Caco-2 (cell line): ENCODE measurements at regions not wholly inside any gene's neighbourhood (a gene's known extent, or its start where the extent isn't known, plus 50 kb on each side); places are given as distances from the start of the nearest gene placed in this dataset.

Experiments used
- BruUV-seq: library from RNA; stranded (reverse); fragments of 400-500 nt; replicated peaks from 2 replicates; lab custom pipeline; 2021; lab: Mats Ljungman, UMichigan
- CTCF ChIA-PET: fragments of 300-600 bp; sonication (Branson Sonifier 250); formaldehyde crosslinking; loops from one replicate; lab custom pipeline; 2022; ENCODE audit warnings: antibody characterized with exemption; lab: Charles Lee
- POLR2A ChIA-PET: fragments of 300-600 bp; sonication (Branson Sonifier 250); formaldehyde crosslinking; loops from one replicate; lab custom pipeline; 2022; ENCODE audit warnings: antibody characterized with exemption; lab: Charles Lee
- DNase-seq, 2 experiments: peaks; one replicate each; pipeline versions ENCODE4 v3.0.0 to v3.0.0-alpha.2; 2020 to 2022
- H3K27me3 ChIP-seq: replicated peaks from 2 replicates; pipeline ENCODE4 v1.6.0; 2011; ENCODE audit warnings: low read length; ENCODE audit not compliant: control insufficient read depth, insufficient read depth
- H3K36me3 ChIP-seq: 2 replicates; pipeline ENCODE4 v1.5.1; 2011; ENCODE audit warnings: low read length; ENCODE audit not compliant: control insufficient read depth, insufficient read depth
- H3K4me1 ChIP-seq: fragments of 250-450 bp; sonication (Bioruptor Pico); 2 replicates; pipeline ENCODE4 v1.5.1; 2020; ENCODE audit warnings: mild to moderate bottlenecking
- H3K4me3 ChIP-seq: 2 replicates; pipeline ENCODE4 v1.5.1; 2011; ENCODE audit warnings: low read depth, mild to moderate bottlenecking, control low read depth, low read length
- H3K9me3 ChIP-seq: fragments of 250-450 bp; sonication (Bioruptor Pico); 2 replicates; pipeline ENCODE4 v1.5.1; 2020; ENCODE audit warnings: mild to moderate bottlenecking, moderate library complexity
- H3K27ac Mint-ChIP-seq: one replicate; pipeline ENCODE4 v1.8.0; 2022; ENCODE audit warnings: mixed read lengths; ENCODE audit not compliant: unreplicated experiment
- H3K27me3 Mint-ChIP-seq: one replicate; pipeline ENCODE4 v1.8.0; 2022; ENCODE audit warnings: mixed read lengths; ENCODE audit not compliant: insufficient read depth, unreplicated experiment
- H3K36me3 Mint-ChIP-seq: one replicate; pipeline ENCODE4 v1.8.0; 2022; ENCODE audit warnings: mild to moderate bottlenecking, mixed read lengths; ENCODE audit not compliant: insufficient read depth, unreplicated experiment
- H3K4me1 Mint-ChIP-seq: one replicate; pipeline ENCODE4 v1.8.0; 2022; ENCODE audit warnings: low read depth, mixed read lengths; ENCODE audit not compliant: unreplicated experiment
- H3K4me3 Mint-ChIP-seq: one replicate; pipeline ENCODE4 v1.8.0; 2022; ENCODE audit warnings: mild to moderate bottlenecking, moderate library complexity, mixed read lengths; ENCODE audit not compliant: unreplicated experiment
- H3K9me3 Mint-ChIP-seq: one replicate; pipeline ENCODE4 v1.8.0; 2022; ENCODE audit warnings: mixed read lengths; ENCODE audit not compliant: unreplicated experiment
- CTCF ChIP-seq, 2 experiments: fragments of 200-600 bp in 1 of 2; IDR thresholded peaks; 1 replicate in 1 of 2; 2 replicates in 1 of 2; pipeline versions ENCODE4 v1.5.1 to v1.8.0; 2011 to 2022; ENCODE audit warnings: antibody characterized with exemption in 1 of 2, control low read depth in 1 of 2, inconsistent platforms in 1 of 2, low read depth in 1 of 2, low read length in 1 of 2, mild to moderate bottlenecking in 1 of 2, moderate library complexity in 1 of 2; ENCODE audit not compliant: insufficient read depth in 1 of 2, severe bottlenecking in 1 of 2, unreplicated experiment in 1 of 2
- intact Hi-C: fragments of 100-400 bp; cut with micrococcal nuclease; formaldehyde crosslinking; loops from one replicate; pipeline ENCODE4 v1.10.0; 2022; ENCODE audit not compliant: unreplicated experiment

GRCh38 chr21:18620436-18620835 lies 216.9 kb upstream of the TMPRSS15 start:
- DNase-seq, result no peak
- Mint-ChIP-seq H3K9me3 (no peaks in the 10 kb centered on the region), H3K36me3 (no peaks in the 10 kb centered on the region), H3K27me3 (no peaks in the 10 kb centered on the region), H3K4me3 (no peak overlapping the region), H3K4me1 (no peaks in the 10 kb centered on the region), H3K27ac (no peak overlapping the region)
- no peak overlapping the region for H3K4me3 ChIP-seq
- BruUV-seq, result no TSS peak
- H3K27me3 ChIP-seq, result no peaks in the 10 kb centered on the region
- H3K4me1 ChIP-seq, result no peaks in the 10 kb centered on the region
- no peaks in the 10 kb centered on the region for H3K36me3 ChIP-seq
- TF ChIP-seq CTCF (IDR thresholded peaks at IDR 0.05; ENCODE audit: insufficient read depth in 1 of 2, low read depth in 1 of 2, low read length in 1 of 2, severe bottlenecking in 1 of 2, unreplicated experiment in 1 of 2), result no peak
- H3K9me3 ChIP-seq, result no peaks in the 10 kb centered on the region
- intact Hi-C loops, result no loop called here
- CTCF ChIA-PET, result no interaction called here
- POLR2A ChIA-PET, result no interaction called here

- intact Hi-C loops, result no loop called here
- Mint-ChIP-seq H3K27me3 (no peaks in the 10 kb centered on the region), H3K9me3 (no peaks in the 10 kb centered on the region), H3K4me1 (no peaks in the 10 kb centered on the region), H3K27ac (no peak overlapping the region), H3K36me3 (no peaks in the 10 kb centered on the region), H3K4me3 (no peak overlapping the region)
- Histone ChIP-seq H3K27me3 (no peaks in the 10 kb centered on the region), H3K9me3 (no peaks in the 10 kb centered on the region), H3K4me1 (no peaks in the 10 kb centered on the region), H3K4me3 (no peak overlapping the region), H3K36me3 (no peaks in the 10 kb centered on the region)
- POLR2A ChIA-PET, result no interaction called here
- DNase-seq, result no peak
- TF ChIP-seq CTCF (IDR thresholded peaks at IDR 0.05; ENCODE audit: insufficient read depth in 1 of 2, low read depth in 1 of 2, low read length in 1 of 2, severe bottlenecking in 1 of 2, unreplicated experiment in 1 of 2), result no peak
- BruUV-seq, result no TSS peak
- CTCF ChIA-PET, result no interaction called here
Measured at GRCh38 chr21:18622383-18622782, 218.8 kb upstream of the TMPRSS15 start.

- no TSS peak for BruUV-seq
- H3K27me3 Mint-ChIP-seq, result no peaks in the 10 kb centered on the region
- no peaks in the 10 kb centered on the region for H3K36me3 Mint-ChIP-seq
- TF ChIP-seq CTCF (IDR thresholded peaks at IDR 0.05; ENCODE audit: insufficient read depth in 1 of 2, low read depth in 1 of 2, low read length in 1 of 2, severe bottlenecking in 1 of 2, unreplicated experiment in 1 of 2), result no peak
- H3K9me3 Mint-ChIP-seq, result no peaks in the 10 kb centered on the region
- ChIA-PET CTCF (no interaction called here), POLR2A (no interaction called here)
- no peak overlapping the region for H3K27ac Mint-ChIP-seq
- Histone ChIP-seq H3K9me3 (no peaks in the 10 kb centered on the region), H3K36me3 (no peaks in the 10 kb centered on the region), H3K27me3 (no peaks in the 10 kb centered on the region), H3K4me3 (no peak overlapping the region), H3K4me1 (no peaks in the 10 kb centered on the region)
- H3K4me3 Mint-ChIP-seq, result no peak overlapping the region
- H3K4me1 Mint-ChIP-seq, result no peaks in the 10 kb centered on the region
- intact Hi-C loops, result no loop called here
- no peak for DNase-seq
Measured at GRCh38 chr21:18630446-18630845, 226.9 kb upstream of the TMPRSS15 start.
